SHP77 (cell line): ENCODE measurements at regions not wholly inside any gene's neighbourhood (a gene's known extent, or its start where the extent isn't known, plus 50 kb on each side); places are given as distances from the start of the nearest gene placed in this dataset.
A peak's percentile ranks its signal among the peaks of the same experiment; 100 is the strongest.

Experiments
- DNase-seq, 2 experiments: peaks; one replicate each; lab custom pipeline; 2025; lab: John Stamatoyannopoulos, UW

GRCh38 chr4:130485371-130485770, 1389.4 kb downstream of the C4orf33 start:
- DNase-seq = no peak

- no peak for DNase-seq
Observed at GRCh38 chr4:130486186-130486585, 1390.2 kb downstream of the C4orf33 start.

GRCh38 chr4:130486841-130487240, 1390.9 kb downstream of the C4orf33 start:
- DNase-seq = no peak

- no peak for DNase-seq
Observed at GRCh38 chr4:130510661-130511060, 1414.7 kb downstream of the C4orf33 start.

GRCh38 chr4:130511776-130512175, 1415.8 kb downstream of the C4orf33 start:
- no peak for DNase-seq

GRCh38 chr4:130524057-130524456, 1428.1 kb downstream of the C4orf33 start:
- DNase-seq = no peak

- no peak for DNase-seq
Observed at GRCh38 chr4:130530505-130530904, 1434.6 kb downstream of the C4orf33 start.

- DNase-seq = no peak
Observed at GRCh38 chr4:130534651-130535050, 1438.7 kb downstream of the C4orf33 start.

- no peak for DNase-seq
Observed at GRCh38 chr4:130542953-130543352, 1447.0 kb downstream of the C4orf33 start.

GRCh38 chr4:130545171-130545570, 1449.2 kb downstream of the C4orf33 start:
- DNase-seq = no peak

GRCh38 chr4:130545596-130545995, 1449.6 kb downstream of the C4orf33 start:
- DNase-seq = no peak

GRCh38 chr4:130559268-130559667, 1463.3 kb downstream of the C4orf33 start:
- DNase-seq = no peak

- peak; percentile 36 to 44 for DNase-seq
Observed at GRCh38 chr4:130563185-130563888, 1467.4 kb downstream of the C4orf33 start.

GRCh38 chr4:130563889-130564418, 1468.0 kb downstream of the C4orf33 start:
- peak in 1 of 2 experiments; percentile 36 for DNase-seq

GRCh38 chr4:130568746-130569145, 1472.8 kb downstream of the C4orf33 start:
- DNase-seq = no peak

GRCh38 chr4:130573742-130574141, 1477.8 kb downstream of the C4orf33 start:
- no peak for DNase-seq

GRCh38 chr4:130574215-130574614, 1478.3 kb downstream of the C4orf33 start:
- no peak for DNase-seq

GRCh38 chr4:130576218-130576617, 1480.3 kb downstream of the C4orf33 start:
- no peak for DNase-seq

- no peak for DNase-seq
Observed at GRCh38 chr4:130591091-130591490, 1495.1 kb downstream of the C4orf33 start.

- DNase-seq = no peak
Observed at GRCh38 chr4:130600706-130601105, 1504.8 kb downstream of the C4orf33 start.

- no peak for DNase-seq
Observed at GRCh38 chr4:130603043-130603442, 1507.1 kb downstream of the C4orf33 start.

GRCh38 chr4:130608121-130608520, 1512.2 kb downstream of the C4orf33 start:
- DNase-seq = no peak

GRCh38 chr4:130628531-130628930, 1532.6 kb downstream of the C4orf33 start:
- DNase-seq = no peak
